ENCODE measurements at regions not wholly inside any gene's neighbourhood (a gene's known extent, or its start where the extent isn't known, plus 50 kb on each side); places are given as distances from the start of the nearest gene placed in this dataset.

DNA sequence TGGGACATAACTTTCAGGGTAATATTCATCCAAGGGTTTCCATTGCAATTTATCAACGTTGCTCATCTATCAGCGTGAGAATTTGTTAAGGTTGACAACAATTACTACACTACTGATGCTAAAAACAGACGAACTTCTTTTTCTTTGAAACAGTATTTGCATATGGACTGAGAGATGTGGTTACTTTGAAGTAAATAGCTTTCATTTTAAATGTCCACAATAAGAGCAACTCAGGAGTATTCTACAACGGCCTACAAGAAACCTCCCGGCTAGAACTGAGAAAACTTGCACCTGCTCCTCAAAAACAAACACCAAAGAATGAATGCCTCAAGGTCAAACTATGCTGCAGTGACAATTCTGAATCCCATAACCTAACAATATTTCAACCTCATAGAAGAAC is 238.4 kb downstream of the IRS2 start:
- TF ChIP-seq, protein P1, sequence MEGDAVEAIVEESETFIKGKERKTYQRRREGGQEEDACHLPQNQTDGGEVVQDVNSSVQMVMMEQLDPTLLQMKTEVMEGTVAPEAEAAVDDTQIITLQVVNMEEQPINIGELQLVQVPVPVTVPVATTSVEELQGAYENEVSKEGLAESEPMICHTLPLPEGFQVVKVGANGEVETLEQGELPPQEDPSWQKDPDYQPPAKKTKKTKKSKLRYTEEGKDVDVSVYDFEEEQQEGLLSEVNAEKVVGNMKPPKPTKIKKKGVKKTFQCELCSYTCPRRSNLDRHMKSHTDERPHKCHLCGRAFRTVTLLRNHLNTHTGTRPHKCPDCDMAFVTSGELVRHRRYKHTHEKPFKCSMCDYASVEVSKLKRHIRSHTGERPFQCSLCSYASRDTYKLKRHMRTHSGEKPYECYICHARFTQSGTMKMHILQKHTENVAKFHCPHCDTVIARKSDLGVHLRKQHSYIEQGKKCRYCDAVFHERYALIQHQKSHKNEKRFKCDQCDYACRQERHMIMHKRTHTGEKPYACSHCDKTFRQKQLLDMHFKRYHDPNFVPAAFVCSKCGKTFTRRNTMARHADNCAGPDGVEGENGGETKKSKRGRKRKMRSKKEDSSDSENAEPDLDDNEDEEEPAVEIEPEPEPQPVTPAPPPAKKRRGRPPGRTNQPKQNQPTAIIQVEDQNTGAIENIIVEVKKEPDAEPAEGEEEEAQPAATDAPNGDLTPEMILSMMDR (IDR thresholded peaks at IDR 0.05; ENCODE audit: insufficient read depth, low read depth, low read length, missing control alignments), result no peak
- peak; percentile 38 for DNase-seq (ENCODE audit: low read depth)
- H3K4me3 ChIP-seq (ENCODE audit: low read depth, low read length), result no peak overlapping the region

GRCh38 chr13:109545931-109546330 is 240.5 kb downstream of the IRS2 start:
- TF ChIP-seq, protein P1 (IDR thresholded peaks at IDR 0.05; ENCODE audit: insufficient read depth, low read depth, low read length, missing control alignments), result no peak
- DNase-seq (ENCODE audit: low read depth), result no peak
- H3K4me3 ChIP-seq (ENCODE audit: low read depth, low read length), result no peak overlapping the region

- DNase-seq (ENCODE audit: low read depth), result no peak
These were observed 245.3 kb downstream of the IRS2 start for GRCh38 chr13:109541081-109541480.

DNA sequence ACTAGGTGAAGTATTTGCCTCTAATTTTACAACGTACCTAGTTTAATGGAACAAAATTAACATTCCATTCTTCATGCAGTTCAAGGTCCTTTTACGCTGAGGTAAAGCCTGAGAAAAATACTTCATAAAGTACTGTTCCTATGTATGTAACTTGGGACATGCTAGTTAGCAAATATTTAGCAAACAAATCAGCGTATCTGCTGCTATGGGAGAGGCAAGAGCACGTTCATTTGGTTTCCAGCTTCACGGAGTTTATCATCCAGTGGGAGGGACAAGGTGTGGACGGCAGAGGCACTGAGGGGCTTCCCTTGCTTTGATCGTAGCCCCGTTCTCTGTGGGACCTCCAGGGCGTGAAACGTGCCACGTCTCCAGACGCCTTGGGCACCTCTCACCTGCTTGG is 248.8 kb downstream of the IRS2 start:
- TF ChIP-seq, protein P1 (IDR thresholded peaks at IDR 0.05; ENCODE audit: insufficient read depth, low read depth, low read length, missing control alignments), result no peak
- no peak overlapping the region for H3K4me3 ChIP-seq (ENCODE audit: low read depth, low read length)
- no peak for DNase-seq (ENCODE audit: low read depth)

More at GRCh38 chr13:109541081-109541480, 245.3 kb downstream of the IRS2 start:
- H3K4me3 ChIP-seq (ENCODE audit: low read depth, low read length), result no peak overlapping the region
- TF ChIP-seq, protein P1 (IDR thresholded peaks at IDR 0.05; ENCODE audit: insufficient read depth, low read depth, low read length, missing control alignments), result no peak

DNA sequence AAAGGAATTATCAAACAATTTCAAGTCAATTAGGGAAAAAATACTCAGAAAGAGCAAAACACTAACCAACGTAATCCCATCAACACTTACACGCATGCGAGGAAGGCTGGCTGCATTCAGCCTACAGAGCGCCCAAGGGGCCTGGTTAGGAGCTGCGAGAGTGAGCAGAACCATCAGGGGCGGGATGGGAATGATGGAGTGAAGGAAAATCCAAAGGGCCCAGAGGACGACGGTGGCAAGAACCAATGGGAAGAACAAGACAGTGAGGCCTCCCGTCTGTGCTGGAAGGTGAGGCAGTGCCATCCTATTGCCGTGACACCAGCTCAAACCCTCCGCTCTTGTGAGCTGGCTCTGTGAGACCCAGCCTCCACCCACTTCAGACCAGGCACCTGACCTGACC is 253.0 kb downstream of the IRS2 start:
- no peak for DNase-seq (ENCODE audit: low read depth)
- TF ChIP-seq, protein P1 (IDR thresholded peaks at IDR 0.05; ENCODE audit: insufficient read depth, low read depth, low read length, missing control alignments), result no peak

GRCh38 chr13:109529964-109530363 is 256.4 kb downstream of the IRS2 start:
- TF ChIP-seq, protein P1 (IDR thresholded peaks at IDR 0.05; ENCODE audit: insufficient read depth, low read depth, low read length, missing control alignments), result no peak
- no peak overlapping the region for H3K4me3 ChIP-seq (ENCODE audit: low read depth, low read length)
- no peak for DNase-seq (ENCODE audit: low read depth)

More for the DNA sequence above, 253.0 kb downstream of the IRS2 start:
- H3K4me3 ChIP-seq (ENCODE audit: low read depth, low read length), result no peak overlapping the region

- H3K4me3 ChIP-seq (ENCODE audit: low read depth, low read length), result no peak overlapping the region
- TF ChIP-seq, protein P1 (IDR thresholded peaks at IDR 0.05; ENCODE audit: insufficient read depth, low read depth, low read length, missing control alignments), result no peak
- no peak for DNase-seq (ENCODE audit: low read depth)
These were observed 264.7 kb downstream of the IRS2 start for GRCh38 chr13:109521719-109522118.

All from GM12865 (cell line).